GM21360 (cell line): ENCODE measurements at regions not wholly inside any gene's neighbourhood (a gene's known extent, or its start where the extent isn't known, plus 50 kb on each side); places are given as distances from the start of the nearest gene placed in this dataset.
"Not testable (repeated sequence)": the region's sequence is repeated elsewhere in the genome, so short reads cannot be mapped to it uniquely, and the experiment has no call there.

Source experiments
- ATAC-seq: cut with Tn5 transposase; IDR thresholded peaks from one replicate; pipeline ENCODE4 v1.9.1; 2021; ENCODE audit warnings: mild to moderate bottlenecking, moderate library complexity; ENCODE audit not compliant: unreplicated experiment

- ATAC-seq: no peak
Observed at GRCh38 chr13:87736849-87737385, 65.7 kb downstream of the SLITRK5 start.

GRCh38 chr13:87754097-87754496 is 82.9 kb downstream of the SLITRK5 start:
- ATAC-seq: no peak

- no peak for ATAC-seq
Observed at GRCh38 chr13:87769445-87769844, 98.3 kb downstream of the SLITRK5 start.

GRCh38 chr13:87777387-87777786 is 106.2 kb downstream of the SLITRK5 start:
- no peak for ATAC-seq

GRCh38 chr13:87778128-87778527 is 107.0 kb downstream of the SLITRK5 start:
- no peak for ATAC-seq

GRCh38 chr13:87779426-87779825 is 108.3 kb downstream of the SLITRK5 start:
- ATAC-seq: no peak

- no peak for ATAC-seq
Observed at GRCh38 chr13:87783366-87783765, 112.2 kb downstream of the SLITRK5 start.

DNA sequence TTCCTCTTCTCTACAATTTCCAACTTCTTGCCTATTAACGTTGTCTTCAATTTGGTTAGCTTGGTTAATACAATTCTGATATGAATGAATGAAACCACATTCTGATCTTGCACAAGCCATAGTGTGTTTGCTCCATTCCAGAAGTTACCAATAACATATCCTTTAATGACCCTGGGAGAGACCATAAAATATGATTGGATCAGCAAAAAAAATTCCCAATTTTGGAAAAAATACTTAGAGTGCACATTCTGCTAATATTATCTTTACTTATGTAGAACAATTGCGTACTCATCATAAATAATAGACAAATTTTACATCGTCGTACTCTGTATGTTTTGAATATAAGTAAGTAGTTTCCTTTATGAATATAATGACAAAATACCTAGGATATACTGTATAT is 117.2 kb downstream of the SLITRK5 start:
- no peak for ATAC-seq

- ATAC-seq: no peak
Observed at GRCh38 chr13:87792878-87793277, 121.7 kb downstream of the SLITRK5 start.

GRCh38 chr13:87798536-87798935 is 127.4 kb downstream of the SLITRK5 start:
- no peak for ATAC-seq

DNA sequence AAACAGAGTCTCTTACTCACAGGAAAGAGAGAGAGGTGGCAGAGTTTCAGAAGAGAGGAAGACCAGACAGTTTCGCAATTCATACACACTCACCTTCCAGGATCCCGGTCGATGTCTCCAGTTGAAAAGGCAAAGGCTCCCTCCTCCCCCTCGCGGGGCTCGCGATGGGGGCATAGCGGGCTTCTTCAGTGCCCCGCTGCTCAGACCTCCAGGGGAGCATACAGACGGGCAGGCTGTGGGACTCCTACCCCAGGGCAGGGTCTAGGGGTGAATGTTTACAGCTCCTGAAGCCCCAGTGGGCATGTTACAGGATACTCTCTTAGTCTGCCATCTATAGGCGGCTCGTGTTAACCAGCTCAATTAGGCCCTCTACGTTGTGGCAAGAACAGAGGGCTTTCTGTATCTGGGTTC is 139.2 kb downstream of the SLITRK5 start:
- no peak for ATAC-seq

DNA sequence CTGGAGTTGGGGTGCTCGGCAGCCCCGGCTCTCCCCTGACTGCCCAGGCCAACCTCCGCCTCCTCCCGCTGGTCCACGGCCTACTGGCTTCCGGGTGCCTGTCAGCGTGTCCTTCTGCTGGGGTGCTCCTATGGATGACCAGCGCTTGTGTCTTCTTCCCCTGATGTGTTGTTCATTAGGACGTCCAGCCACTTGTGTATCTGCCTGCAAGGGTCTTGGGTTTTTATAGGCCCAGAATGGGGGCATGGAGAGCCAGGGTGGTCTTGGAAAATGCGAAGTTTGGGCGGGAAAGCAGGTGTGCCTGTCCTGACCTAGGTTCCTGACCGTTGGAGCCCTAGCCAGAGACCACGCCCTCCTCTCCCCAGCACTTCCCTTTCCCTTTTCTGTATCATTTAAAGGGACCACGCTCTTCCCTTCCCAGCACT is 139.8 kb downstream of the SLITRK5 start:
- ATAC-seq: no peak

DNA sequence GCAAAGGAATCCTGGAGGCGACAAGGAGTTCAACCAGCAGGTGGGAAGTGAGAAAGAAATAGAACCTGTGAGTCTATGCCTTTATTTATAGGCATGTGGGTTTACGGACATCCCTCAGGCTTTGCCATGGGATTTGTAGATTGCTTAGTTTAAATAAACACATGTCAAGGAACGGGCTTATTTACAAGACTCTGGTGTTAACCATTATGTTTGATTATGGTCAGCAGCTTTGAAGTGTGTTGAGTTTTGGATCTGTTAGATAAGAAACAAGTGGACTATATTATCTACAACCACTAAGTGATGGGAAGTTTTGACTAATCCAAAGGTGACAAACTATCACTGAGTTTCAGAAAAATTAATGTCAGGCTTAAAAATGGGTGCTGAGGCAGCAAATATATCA is 143.2 kb downstream of the SLITRK5 start:
- ATAC-seq: no peak

DNA sequence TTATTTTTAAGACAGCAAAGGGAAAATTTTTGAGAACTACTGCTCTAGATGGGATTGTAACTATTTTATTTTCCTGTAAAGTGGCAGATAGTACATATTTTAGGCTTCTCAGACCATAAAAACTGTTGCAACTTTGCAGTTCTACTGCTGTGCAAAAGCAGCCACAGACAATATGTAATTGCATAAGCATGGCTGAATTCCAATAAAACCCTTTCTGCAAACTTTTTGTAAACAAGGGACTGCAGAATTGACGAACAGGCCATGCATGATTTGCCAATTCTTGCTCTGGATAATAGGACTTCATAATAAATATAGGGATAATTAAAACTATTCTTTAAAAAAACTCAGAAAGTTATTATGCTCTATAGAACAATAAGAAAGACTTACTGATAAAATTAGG is 149.1 kb downstream of the SLITRK5 start:
- ATAC-seq: no peak

DNA sequence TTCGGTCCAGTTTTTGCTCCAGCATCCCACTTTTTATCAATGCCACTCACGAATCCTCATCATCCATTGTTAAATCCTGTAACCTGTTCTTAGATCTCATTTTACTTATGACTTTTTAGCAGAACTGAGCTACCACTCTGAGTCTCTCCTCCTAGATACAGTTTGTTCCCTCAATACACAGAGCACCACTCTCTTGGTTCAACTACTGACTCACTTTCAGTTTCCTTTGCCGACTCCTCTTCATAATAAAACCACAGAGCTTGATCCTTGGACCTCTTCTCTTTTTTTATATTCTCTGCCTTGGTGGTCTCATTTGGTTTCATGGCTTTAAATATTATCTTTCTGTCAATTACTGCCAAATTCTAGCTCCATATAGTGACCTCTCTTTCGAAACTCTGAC is 150.3 kb downstream of the SLITRK5 start:
- no peak for ATAC-seq

GRCh38 chr13:87826301-87826700 is 155.1 kb downstream of the SLITRK5 start:
- not testable (repeated sequence) for ATAC-seq

- ATAC-seq: no peak
Observed at GRCh38 chr13:87827479-87827878, 156.3 kb downstream of the SLITRK5 start.

GRCh38 chr13:87837522-87837921 is 166.4 kb downstream of the SLITRK5 start:
- no peak for ATAC-seq

- ATAC-seq: no peak
Observed at GRCh38 chr13:87837946-87838345, 166.8 kb downstream of the SLITRK5 start.

- ATAC-seq: no peak
Observed at GRCh38 chr13:87851410-87851809, 180.2 kb downstream of the SLITRK5 start.

DNA sequence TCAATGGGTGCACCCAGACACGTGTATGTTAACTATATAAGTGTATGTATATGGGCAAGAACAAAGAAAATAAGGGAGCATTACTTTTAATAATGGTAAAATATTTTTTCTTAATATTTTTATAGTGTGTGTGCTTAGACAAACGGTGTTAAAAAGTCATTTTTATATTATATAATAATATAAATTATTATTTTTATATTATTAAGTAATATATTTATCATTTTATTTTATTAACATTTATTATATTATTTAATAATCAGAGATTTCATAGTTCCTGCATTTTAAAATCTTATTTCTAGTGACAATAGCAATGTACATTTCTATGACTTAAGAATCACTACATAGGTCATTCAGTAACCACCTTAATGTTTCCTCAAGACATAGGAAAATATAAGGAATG is 184.4 kb downstream of the SLITRK5 start:
- no peak for ATAC-seq

DNA sequence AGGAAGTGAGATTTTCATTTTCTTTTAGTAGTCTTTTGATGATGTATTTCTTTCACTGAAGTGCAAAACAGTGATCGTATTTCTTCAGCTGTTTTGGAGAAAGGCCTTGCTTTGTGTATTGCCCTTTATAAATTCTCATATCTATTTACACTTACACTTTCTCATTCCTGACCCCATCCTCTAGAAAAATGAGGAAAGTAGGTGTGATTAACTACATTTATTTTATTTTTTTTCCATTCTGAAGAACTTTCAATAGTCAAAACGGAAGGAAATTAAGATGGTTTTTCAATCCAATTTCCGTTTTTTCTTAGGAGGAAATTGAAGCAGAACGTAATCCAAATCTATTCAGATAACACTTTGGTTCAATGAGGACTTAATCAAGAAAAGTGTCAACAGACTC is 188.1 kb downstream of the SLITRK5 start:
- ATAC-seq: no peak

- no peak for ATAC-seq
Observed at GRCh38 chr13:87867426-87867825, 196.3 kb downstream of the SLITRK5 start.

DNA sequence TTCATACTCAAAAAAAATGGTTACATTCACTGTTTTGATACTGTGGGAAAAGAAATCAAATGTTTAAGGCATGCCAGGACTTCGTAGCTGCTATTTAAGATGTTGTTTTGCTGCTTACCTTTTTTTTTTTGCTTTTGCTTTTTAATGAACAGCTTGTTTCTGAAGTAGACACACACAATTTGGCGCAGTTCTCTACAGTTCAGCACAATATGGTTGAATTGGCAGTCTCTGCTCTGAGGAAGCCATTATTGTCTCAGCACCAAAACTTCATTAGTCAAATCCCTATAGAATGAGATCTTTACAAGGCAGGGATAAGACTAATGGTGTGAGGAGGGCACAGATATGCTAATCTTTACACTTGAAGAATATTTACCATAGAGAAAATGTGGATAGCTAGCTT is 197.6 kb downstream of the SLITRK5 start:
- no peak for ATAC-seq
